Uterus (tissue), 3 donors: ENCODE measurements at regions not wholly inside any gene's neighbourhood (a gene's known extent, or its start where the extent isn't known, plus 50 kb on each side); places are given as distances from the start of the nearest gene placed in this dataset.

Experiments used
- DNase-seq, 2 donors: peaks; one replicate each; pipeline ENCODE4 v3.0.0-alpha.2; 2019 to 2020
- H3K27ac ChIP-seq, 2 donors: fragments of 200-600 bp; sonication (generic); 1 replicate in 1 of 2; 2 replicates in 1 of 2; pipeline ENCODE4 v1.5.1; 2016 to 2018
- H3K27me3 ChIP-seq, 2 donors: fragments of 200-600 bp; sonication (generic); one replicate each; pipeline ENCODE4 v1.5.1; 2018 to 2019; ENCODE audit warnings: control low read depth in 1 of 2
- H3K36me3 ChIP-seq, 2 donors: fragments of 200-600 bp; sonication (generic); one replicate each; pipeline ENCODE4 v1.5.1; 2019; ENCODE audit warnings: control low read depth in 1 of 2
- H3K4me1 ChIP-seq, 2 donors: fragments of 200-600 bp; sonication (generic); one replicate each; pipeline ENCODE4 v1.5.1; 2018 to 2019; ENCODE audit warnings: control low read depth in 1 of 2
- H3K4me3 ChIP-seq, 2 donors: fragments of 200-600 bp; sonication (generic); 1 replicate in 1 of 2; 2 replicates in 1 of 2; pipeline ENCODE4 v1.5.1; 2018 to 2019; ENCODE audit warnings: mild to moderate bottlenecking in 1 of 2
- H3K9me3 ChIP-seq, 2 donors: fragments of 200-600 bp; sonication (generic); one replicate each; pipeline ENCODE4 v1.5.1; 2019; ENCODE audit warnings: control low read depth in 1 of 2
- POLR2A ChIP-seq, 2 donors: fragments of 450-650 bp; IDR thresholded peaks; one replicate each; pipeline ENCODE4 v1.6.1; 2016; ENCODE audit warnings: antibody characterized with exemption in 2 of 2, mild to moderate bottlenecking in 1 of 2, moderate library complexity in 1 of 2
- intact Hi-C: fragments of 100-400 bp; cut with DNase I; formaldehyde crosslinking; loops from one replicate; pipeline ENCODE4 v1.15.1; 2023; ENCODE audit warnings: low total_unique reads
- TF ChIP-seq, protein P1 (sequence below), 4 experiments: fragments of 200-600 bp in 2 of 4; fragments of 450-650 bp in 2 of 4; sonication (generic) in 2 of 4; IDR thresholded peaks; one replicate each; pipeline ENCODE4 v1.5.1; 2016 to 2019; ENCODE audit warnings: antibody characterized with exemption in 4 of 4, mild to moderate bottlenecking in 2 of 4, moderate library complexity in 1 of 4
- donor health status: DM: yes; HTN: yes; CAD: no.

DNA sequence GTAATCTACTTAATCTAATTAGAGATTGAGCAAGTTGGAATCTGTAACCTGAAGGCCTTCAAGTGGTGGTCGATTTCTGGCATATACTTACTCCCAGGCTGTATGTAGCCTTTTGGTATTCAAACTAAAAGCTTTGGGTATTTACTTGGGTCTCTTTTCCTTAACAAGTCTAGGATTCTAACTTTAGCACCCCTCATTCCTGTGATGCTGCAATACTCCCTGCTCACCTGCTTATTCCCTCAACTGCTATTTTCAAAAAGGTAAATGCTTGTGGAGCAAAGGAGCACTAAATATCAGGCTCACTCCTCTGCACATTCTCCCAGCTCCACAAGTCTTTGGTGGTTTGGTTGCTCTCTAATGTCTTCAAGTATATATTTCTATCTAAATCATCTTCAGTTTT lies 68.0 kb upstream of the CYYR1 start:
- Histone ChIP-seq H3K36me3 (no peaks in the 10 kb centered on the region), H3K27ac (no peak overlapping the region), H3K4me3 (no peak overlapping the region), H3K9me3 (no peaks in the 10 kb centered on the region), H3K27me3 (no peaks in the 10 kb centered on the region), H3K4me1 (no peaks in the 10 kb centered on the region)
- no peak for DNase-seq
- no peak for TF ChIP-seq POLR2A (IDR thresholded peaks at IDR 0.05)
- TF ChIP-seq, protein P1, sequence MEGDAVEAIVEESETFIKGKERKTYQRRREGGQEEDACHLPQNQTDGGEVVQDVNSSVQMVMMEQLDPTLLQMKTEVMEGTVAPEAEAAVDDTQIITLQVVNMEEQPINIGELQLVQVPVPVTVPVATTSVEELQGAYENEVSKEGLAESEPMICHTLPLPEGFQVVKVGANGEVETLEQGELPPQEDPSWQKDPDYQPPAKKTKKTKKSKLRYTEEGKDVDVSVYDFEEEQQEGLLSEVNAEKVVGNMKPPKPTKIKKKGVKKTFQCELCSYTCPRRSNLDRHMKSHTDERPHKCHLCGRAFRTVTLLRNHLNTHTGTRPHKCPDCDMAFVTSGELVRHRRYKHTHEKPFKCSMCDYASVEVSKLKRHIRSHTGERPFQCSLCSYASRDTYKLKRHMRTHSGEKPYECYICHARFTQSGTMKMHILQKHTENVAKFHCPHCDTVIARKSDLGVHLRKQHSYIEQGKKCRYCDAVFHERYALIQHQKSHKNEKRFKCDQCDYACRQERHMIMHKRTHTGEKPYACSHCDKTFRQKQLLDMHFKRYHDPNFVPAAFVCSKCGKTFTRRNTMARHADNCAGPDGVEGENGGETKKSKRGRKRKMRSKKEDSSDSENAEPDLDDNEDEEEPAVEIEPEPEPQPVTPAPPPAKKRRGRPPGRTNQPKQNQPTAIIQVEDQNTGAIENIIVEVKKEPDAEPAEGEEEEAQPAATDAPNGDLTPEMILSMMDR (IDR thresholded peaks at IDR 0.05), result no peak
- intact Hi-C loops, result no loop called here

DNA sequence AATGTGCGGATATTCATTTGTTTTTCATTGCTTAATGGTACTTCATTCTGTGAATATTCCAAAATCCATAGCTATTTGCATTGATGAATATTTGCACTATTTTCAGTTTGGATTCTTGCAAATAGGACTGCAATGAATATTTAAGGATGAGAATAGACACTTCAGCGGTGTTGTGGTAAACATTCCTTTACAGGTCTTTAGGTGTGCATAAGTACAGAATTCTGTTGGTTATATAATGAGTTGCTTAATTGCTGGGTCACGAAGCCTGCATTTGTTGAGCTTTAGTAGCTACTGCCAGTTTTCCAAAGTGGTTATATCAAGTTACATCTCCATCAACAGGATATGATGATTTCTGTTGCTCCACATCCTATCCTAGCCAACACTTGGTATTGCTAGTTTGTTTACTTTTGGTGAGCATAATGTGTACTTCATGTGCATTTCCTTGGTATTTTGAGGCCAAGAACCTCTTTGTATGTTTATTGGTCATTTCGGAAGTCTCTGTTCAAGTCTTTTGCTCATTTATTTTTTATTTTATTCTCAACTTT lies 64.2 kb upstream of the CYYR1 start:
- TF ChIP-seq POLR2A (IDR thresholded peaks at IDR 0.05), result no peak
- no peak overlapping the region for H3K27ac ChIP-seq
- no peaks in the 10 kb centered on the region for H3K27me3 ChIP-seq
- intact Hi-C loops, result no loop called here
- H3K4me1 ChIP-seq, result no peaks in the 10 kb centered on the region
- no peaks in the 10 kb centered on the region for H3K9me3 ChIP-seq
- H3K4me3 ChIP-seq, result no peak overlapping the region
- no peaks in the 10 kb centered on the region for H3K36me3 ChIP-seq
- DNase-seq, result no peak

- no peak for DNase-seq
- intact Hi-C loops, result no loop called here
- no peaks in the 10 kb centered on the region for H3K36me3 ChIP-seq
- no peaks in the 10 kb centered on the region for H3K27me3 ChIP-seq
- H3K4me3 ChIP-seq, result no peak overlapping the region
- no peaks in the 10 kb centered on the region for H3K4me1 ChIP-seq
- TF ChIP-seq, protein P1 (IDR thresholded peaks at IDR 0.05), result no peak
- no peak for TF ChIP-seq POLR2A (IDR thresholded peaks at IDR 0.05)
- no peaks in the 10 kb centered on the region for H3K9me3 ChIP-seq
- H3K27ac ChIP-seq, result no peak overlapping the region
Measured at GRCh38 chr21:26635681-26636080, 62.6 kb upstream of the CYYR1 start.

DNA sequence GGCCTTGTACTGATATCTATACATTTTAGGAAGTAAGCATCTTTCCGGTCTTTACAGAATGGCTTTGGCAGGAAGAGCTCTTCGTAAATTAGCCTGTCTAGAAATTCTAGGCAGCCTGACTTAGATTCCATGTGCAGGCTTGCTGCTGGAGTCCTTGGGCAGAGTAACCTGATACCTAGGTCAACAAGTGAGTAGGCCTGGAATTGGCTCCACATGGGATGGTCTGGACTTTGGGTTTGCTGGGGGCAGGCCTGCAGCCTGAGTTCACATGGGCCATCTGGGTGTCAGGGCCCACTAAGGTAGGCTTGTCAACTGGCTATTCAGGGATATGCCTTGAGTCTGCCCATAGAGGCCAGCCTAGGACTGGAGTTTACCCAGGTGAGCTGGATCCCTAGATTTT lies 59.6 kb upstream of the CYYR1 start:
- Histone ChIP-seq H3K4me3 (no peak overlapping the region), H3K4me1 (no peaks in the 10 kb centered on the region), H3K9me3 (no peaks in the 10 kb centered on the region), H3K27me3 (no peaks in the 10 kb centered on the region), H3K36me3 (no peaks in the 10 kb centered on the region), H3K27ac (no peak overlapping the region)
- intact Hi-C loops, result no loop called here
- TF ChIP-seq, protein P1 (IDR thresholded peaks at IDR 0.05), result no peak
- no peak for TF ChIP-seq POLR2A (IDR thresholded peaks at IDR 0.05)
- no peak for DNase-seq

DNA sequence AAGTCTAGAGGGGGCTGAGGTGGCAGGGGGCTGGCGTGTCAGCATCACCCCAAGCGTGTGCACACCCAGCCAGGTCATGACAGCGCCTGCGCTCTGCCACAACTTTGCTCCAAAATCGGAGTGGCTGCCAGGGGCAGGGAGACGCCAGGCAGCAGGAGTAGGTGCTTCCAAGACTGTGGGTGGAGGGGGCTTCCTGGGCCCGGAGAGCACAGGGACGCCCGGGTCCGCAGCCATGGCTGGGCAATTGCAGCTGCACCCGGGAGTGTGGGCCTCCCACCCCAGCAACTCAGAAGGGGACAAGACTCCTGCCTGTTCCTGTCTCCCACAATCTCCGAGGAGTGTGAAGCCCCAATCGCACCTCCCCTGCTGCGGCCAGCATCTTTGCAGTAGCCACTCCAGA lies 53.1 kb upstream of the CYYR1 start:
- DNase-seq, result no peak
- intact Hi-C loops, result no loop called here
- Histone ChIP-seq H3K36me3 (no peaks in the 10 kb centered on the region), H3K9me3 (no peaks in the 10 kb centered on the region), H3K4me1 (no peaks in the 10 kb centered on the region), H3K27ac (no peak overlapping the region), H3K27me3 (no peaks in the 10 kb centered on the region), H3K4me3 (no peak overlapping the region)
- TF ChIP-seq, protein P1 (IDR thresholded peaks at IDR 0.05), result no peak
- no peak for TF ChIP-seq POLR2A (IDR thresholded peaks at IDR 0.05)

- no peak overlapping the region for H3K4me3 ChIP-seq
- no peaks in the 10 kb centered on the region for H3K9me3 ChIP-seq
- intact Hi-C loops, result no loop called here
- no peaks in the 10 kb centered on the region for H3K4me1 ChIP-seq
- DNase-seq, result no peak
- no peaks in the 10 kb centered on the region for H3K27me3 ChIP-seq
- no peaks in the 10 kb centered on the region for H3K36me3 ChIP-seq
- no peak for TF ChIP-seq POLR2A (IDR thresholded peaks at IDR 0.05)
- TF ChIP-seq, protein P1 (IDR thresholded peaks at IDR 0.05), result no peak
- H3K27ac ChIP-seq, result no peak overlapping the region
Measured at GRCh38 chr21:26624983-26625519, 52.0 kb upstream of the CYYR1 start.
